H9 (cell line): ENCODE measurements at regions not wholly inside any gene's neighbourhood (a gene's known extent, or its start where the extent isn't known, plus 50 kb on each side); places are given as distances from the start of the nearest gene placed in this dataset.

Experiments used
- DNase-seq: peaks from one replicate; pipeline ENCODE4 v3.0.0-alpha.2; 2017
- H2AFZ ChIP-seq: one replicate; pipeline ENCODE4 v1.6.1; 2013; ENCODE audit warnings: mild to moderate bottlenecking, low read length, control low read depth, moderate library complexity
- H2AK5ac ChIP-seq: 2 replicates; pipeline ENCODE4 v1.6.1; 2013; ENCODE audit warnings: low read length, control low read depth, mixed read lengths; ENCODE audit not compliant: insufficient read length
- H2BK120ac ChIP-seq: one replicate; pipeline ENCODE4 v1.6.1; 2013; ENCODE audit warnings: low read depth, mild to moderate bottlenecking, low read length, control low read depth, inconsistent platforms; ENCODE audit not compliant: poor library complexity, severe bottlenecking
- H2BK12ac ChIP-seq: 2 replicates; pipeline ENCODE4 v1.6.1; 2013; ENCODE audit warnings: low read length, control low read depth, mixed read lengths, low read depth; ENCODE audit not compliant: insufficient read length
- H2BK15ac ChIP-seq: 2 replicates; pipeline ENCODE4 v1.6.1; 2013; ENCODE audit warnings: low read depth, low read length, control low read depth
- H2BK20ac ChIP-seq: one replicate; pipeline ENCODE4 v1.6.1; 2013; ENCODE audit warnings: low read depth, mild to moderate bottlenecking, low read length, control low read depth, inconsistent platforms; ENCODE audit not compliant: poor library complexity, severe bottlenecking
- H2BK5ac ChIP-seq: 2 replicates; pipeline ENCODE4 v1.6.1; 2013; ENCODE audit warnings: low read length, control low read depth, mixed read lengths; ENCODE audit not compliant: insufficient read length
- H3K14ac ChIP-seq: 2 replicates; pipeline ENCODE4 v1.6.1; 2013; ENCODE audit warnings: low read length, control low read depth; ENCODE audit not compliant: insufficient read depth
- H3K18ac ChIP-seq: 2 replicates; pipeline ENCODE4 v1.6.1; 2013; ENCODE audit warnings: low read depth, mild to moderate bottlenecking, mixed read lengths, low read length, control low read depth; ENCODE audit not compliant: insufficient read length
- H3K23ac ChIP-seq: 2 replicates; pipeline ENCODE4 v1.6.1; 2013; ENCODE audit warnings: low read length, control low read depth, mixed read lengths, low read depth; ENCODE audit not compliant: insufficient read length
- H3K23me2 ChIP-seq: 2 replicates; pipeline ENCODE4 v1.6.1; 2013; ENCODE audit warnings: low read depth, mild to moderate bottlenecking, mixed read lengths, low read length, control low read depth; ENCODE audit not compliant: insufficient read length, poor library complexity, severe bottlenecking
- H3K27ac ChIP-seq: 2 replicates; pipeline ENCODE4 v1.5.1; 2013; ENCODE audit warnings: low read length, control low read depth, mixed read lengths, low read depth; ENCODE audit not compliant: insufficient read length
- H3K27me3 ChIP-seq: 2 replicates; pipeline ENCODE4 v1.6.1; 2013; ENCODE audit warnings: low read length, control low read depth, inconsistent platforms; ENCODE audit not compliant: insufficient read depth
- H3K4ac ChIP-seq: 2 replicates; pipeline ENCODE4 v1.6.1; 2013; ENCODE audit warnings: low read depth, mild to moderate bottlenecking, control low read depth, inconsistent platforms, low read length, moderate library complexity
- H3K4me1 ChIP-seq: 2 replicates; pipeline ENCODE4 v1.6.1; 2013; ENCODE audit warnings: low read length, control low read depth, inconsistent platforms; ENCODE audit not compliant: insufficient read depth
- H3K4me2 ChIP-seq: 2 replicates; pipeline ENCODE4 v1.6.1; 2013; ENCODE audit warnings: low read length, control low read depth, mixed read lengths; ENCODE audit not compliant: insufficient read length, insufficient read depth
- H3K56ac ChIP-seq: 2 replicates; pipeline ENCODE4 v1.6.1; 2013; ENCODE audit warnings: low read depth, mild to moderate bottlenecking, mixed read lengths, low read length, control low read depth; ENCODE audit not compliant: insufficient read length
- H3K79me1 ChIP-seq: 2 replicates; pipeline ENCODE4 v1.6.1; 2013; ENCODE audit warnings: low read depth, mild to moderate bottlenecking, moderate library complexity, low read length, control low read depth, inconsistent platforms; ENCODE audit not compliant: insufficient read depth, poor library complexity, severe bottlenecking
- H3K79me2 ChIP-seq: 2 replicates; pipeline ENCODE4 v1.6.1; 2013; ENCODE audit warnings: low read length, control low read depth, inconsistent platforms; ENCODE audit not compliant: insufficient read depth
- H3K9ac ChIP-seq: 2 replicates; pipeline ENCODE4 v1.6.1; 2013; ENCODE audit warnings: low read length, control low read depth, mixed read lengths; ENCODE audit not compliant: insufficient read length; ENCODE audit errors: extremely low read depth
- H3K9me3 ChIP-seq: one replicate; pipeline ENCODE4 v1.6.1; 2013; ENCODE audit warnings: low read depth, low read length, inconsistent platforms; ENCODE audit not compliant: control insufficient read depth
- H3T11ph ChIP-seq: one replicate; pipeline ENCODE4 v1.6.1; 2013; ENCODE audit warnings: mild to moderate bottlenecking, low read length, control low read depth, inconsistent platforms
- H4K20me1 ChIP-seq: one replicate; pipeline ENCODE4 v1.6.1; 2013; ENCODE audit not compliant: control insufficient read depth, insufficient read length, insufficient read depth
- H4K5ac ChIP-seq: 2 replicates; pipeline ENCODE4 v1.6.1; 2013; ENCODE audit warnings: low read depth, mild to moderate bottlenecking, mixed read lengths, low read length, control low read depth; ENCODE audit not compliant: insufficient read length
- H4K8ac ChIP-seq: replicated peaks from 2 replicates; pipeline ENCODE4 v1.6.1; 2013; ENCODE audit warnings: low read length, control low read depth, mixed read lengths, low read depth; ENCODE audit not compliant: insufficient read length
- H4K91ac ChIP-seq: 2 replicates; pipeline ENCODE4 v1.6.1; 2013; ENCODE audit warnings: low read depth, mild to moderate bottlenecking, moderate library complexity, mixed read lengths, low read length, control low read depth; ENCODE audit not compliant: insufficient read length
- H3K27ac Mint-ChIP-seq, 3 experiments: 2 replicates in 2 of 3; 3 replicates in 1 of 3; pipeline ENCODE4 v1.8.0; 2020 to 2021; ENCODE audit warnings: mixed read lengths in 3 of 3, mild to moderate bottlenecking in 1 of 3, moderate library complexity in 1 of 3
- H3K27me3 Mint-ChIP-seq: 2 replicates; pipeline ENCODE4 v1.8.0; 2021; ENCODE audit warnings: low read depth, mild to moderate bottlenecking, moderate library complexity, mixed read lengths
- H3K36me3 Mint-ChIP-seq, 3 experiments: 2 replicates in 2 of 3; 3 replicates in 1 of 3; pipeline ENCODE4 v1.8.0; 2020 to 2021; ENCODE audit warnings: low read depth in 3 of 3, mixed read lengths in 3 of 3; ENCODE audit not compliant: insufficient read depth in 1 of 3
- H3K4me1 Mint-ChIP-seq, 2 experiments: 2 replicates each; pipeline ENCODE4 v1.8.0; 2020; ENCODE audit warnings: mixed read lengths in 2 of 2
- H3K4me3 Mint-ChIP-seq, 2 experiments: 2 replicates in 1 of 2; 3 replicates in 1 of 2; pipeline ENCODE4 v1.8.0; 2020 to 2021; ENCODE audit warnings: mild to moderate bottlenecking in 2 of 2, mixed read lengths in 2 of 2, moderate library complexity in 1 of 2
- H3K9me3 Mint-ChIP-seq, 2 experiments: 2 replicates in 1 of 2; 3 replicates in 1 of 2; pipeline ENCODE4 v1.8.0; 2020; ENCODE audit warnings: mild to moderate bottlenecking in 2 of 2, mixed read lengths in 2 of 2, moderate library complexity in 1 of 2
- CTCF ChIP-seq: fragments of 200-600 bp; sonication (generic); conservative IDR thresholded peaks from 3 replicates; pipeline ENCODE4 v1.8.0; 2021; ENCODE audit warnings: antibody characterized with exemption, mild to moderate bottlenecking
- WGBS: extraction: QIAGEN DNeasy Blood & Tissue Kit; methylation state at CpG from one replicate; pipeline ENCODE4 v1.1.7; 2013; ENCODE audit warnings: missing lambda C conversion rate, low lambda C conversion rate, mixed read lengths; ENCODE audit not compliant: insufficient read length; ENCODE audit errors: extremely low coverage; 5-methylcytosine and 5-hydroxymethylcytosine counted together

GRCh38 chr7:112670193-112670592 is 120.0 kb downstream of the TMEM168 start:
- H2BK120ac ChIP-seq: no peak overlapping the region
- H3K4me1 ChIP-seq: peaks cover 5% of the 10 kb centered on the region
- no peak overlapping the region for H3K14ac ChIP-seq
- Mint-ChIP-seq H3K4me3 (no peak overlapping the region), H3K4me1 (peaks cover 39 to 43% of the 10 kb centered on the region in 2 experiments), H3K27ac (no peak overlapping the region), H3K27me3 (no peaks in the 10 kb centered on the region), H3K36me3 (peaks cover 0 to 2% (median 0%) of the 10 kb centered on the region in 3 experiments; a peak in 2 of 7 replicates), H3K9me3 (no peaks in the 10 kb centered on the region; a peak in 1 of 5 replicates)
- H2BK5ac ChIP-seq: no peak overlapping the region
- no peak overlapping the region for H4K91ac ChIP-seq
- no peak overlapping the region for H2AFZ ChIP-seq
- no peaks in the 10 kb centered on the region for H3K79me1 ChIP-seq
- no CpG with 5 or more reads among the region's 4 CpGs for WGBS
- no peak overlapping the region for H3K9ac ChIP-seq
- H2BK20ac ChIP-seq: no peak overlapping the region
- no peak overlapping the region for H3T11ph ChIP-seq
- H3K4ac ChIP-seq: no peak overlapping the region
- H3K23me2 ChIP-seq: no peaks in the 10 kb centered on the region
- H2BK15ac ChIP-seq: no peak overlapping the region
- no peak overlapping the region for H3K56ac ChIP-seq
- no peak overlapping the region for H3K18ac ChIP-seq
- no peaks in the 10 kb centered on the region for H3K27me3 ChIP-seq
- H2AK5ac ChIP-seq: no peak overlapping the region
- H4K5ac ChIP-seq: no peak overlapping the region
- no peak for DNase-seq
- no peak overlapping the region for H3K4me2 ChIP-seq
- H4K8ac ChIP-seq: no peak overlapping the region
- H3K9me3 ChIP-seq: no peaks in the 10 kb centered on the region
- TF ChIP-seq CTCF: no peak
- no peak overlapping the region for H3K23ac ChIP-seq
- no peak overlapping the region for H3K27ac ChIP-seq
- H4K20me1 ChIP-seq: no peaks in the 10 kb centered on the region
- no peaks in the 10 kb centered on the region for H3K79me2 ChIP-seq
- no peak overlapping the region for H2BK12ac ChIP-seq
